ENCODE measurements at regions not wholly inside any gene's neighbourhood (a gene's known extent, or its start where the extent isn't known, plus 50 kb on each side); places are given as distances from the start of the nearest gene placed in this dataset.

DNA sequence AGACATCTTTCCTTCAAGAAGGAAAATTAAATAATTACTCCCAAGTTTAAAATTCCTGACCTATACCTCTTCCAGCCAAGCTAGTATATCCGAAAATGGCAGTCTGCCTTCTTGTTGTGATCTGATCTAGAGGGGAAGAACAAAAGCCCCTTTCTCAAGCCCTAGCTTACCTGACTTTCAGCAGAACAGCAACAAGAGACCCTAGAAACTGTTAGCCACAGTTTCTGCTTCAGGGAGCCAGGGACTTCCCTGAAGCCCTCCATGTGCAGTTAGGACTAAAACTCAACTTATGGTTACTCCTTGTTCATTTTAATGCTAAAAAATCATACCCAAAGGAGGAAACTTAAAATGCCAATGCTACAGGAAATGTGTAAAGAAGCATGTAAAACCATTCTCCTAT is 366.7 kb upstream of the CTNND2 start:
- H2AFZ ChIP-seq: peak overlapping the region; percentile 74; the same call in 1 of the 2 replicates
- H3K27ac Mint-ChIP-seq: no peak overlapping the region

More for the DNA sequence above, 366.7 kb upstream of the CTNND2 start:
- Histone ChIP-seq H3K4me3 (no peak overlapping the region), H3K9me2 (ENCODE audit: insufficient read depth) (no peaks in the 10 kb centered on the region), H3K4me2 (no peak overlapping the region), H3K36me3 (ENCODE audit: insufficient read depth) (no peaks in the 10 kb centered on the region), H3K27me3 (ENCODE audit: insufficient read depth) (no peaks in the 10 kb centered on the region), H3F3A (replicated peaks; ENCODE audit: low read depth) (no peaks in the 10 kb centered on the region), H4K20me1 (replicated peaks; ENCODE audit: insufficient read depth) (no peaks in the 10 kb centered on the region), H3K27ac (ENCODE audit: low read depth) (0 out of 2 replicates have a peak overlapping the region, but pooled peaks have one; percentile 5), H3K79me2 (replicated peaks; ENCODE audit: insufficient read depth) (no peaks in the 10 kb centered on the region), H3K4me1 (ENCODE audit: insufficient read depth) (no peaks in the 10 kb centered on the region)
- TF ChIP-seq, protein P1, sequence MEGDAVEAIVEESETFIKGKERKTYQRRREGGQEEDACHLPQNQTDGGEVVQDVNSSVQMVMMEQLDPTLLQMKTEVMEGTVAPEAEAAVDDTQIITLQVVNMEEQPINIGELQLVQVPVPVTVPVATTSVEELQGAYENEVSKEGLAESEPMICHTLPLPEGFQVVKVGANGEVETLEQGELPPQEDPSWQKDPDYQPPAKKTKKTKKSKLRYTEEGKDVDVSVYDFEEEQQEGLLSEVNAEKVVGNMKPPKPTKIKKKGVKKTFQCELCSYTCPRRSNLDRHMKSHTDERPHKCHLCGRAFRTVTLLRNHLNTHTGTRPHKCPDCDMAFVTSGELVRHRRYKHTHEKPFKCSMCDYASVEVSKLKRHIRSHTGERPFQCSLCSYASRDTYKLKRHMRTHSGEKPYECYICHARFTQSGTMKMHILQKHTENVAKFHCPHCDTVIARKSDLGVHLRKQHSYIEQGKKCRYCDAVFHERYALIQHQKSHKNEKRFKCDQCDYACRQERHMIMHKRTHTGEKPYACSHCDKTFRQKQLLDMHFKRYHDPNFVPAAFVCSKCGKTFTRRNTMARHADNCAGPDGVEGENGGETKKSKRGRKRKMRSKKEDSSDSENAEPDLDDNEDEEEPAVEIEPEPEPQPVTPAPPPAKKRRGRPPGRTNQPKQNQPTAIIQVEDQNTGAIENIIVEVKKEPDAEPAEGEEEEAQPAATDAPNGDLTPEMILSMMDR (conservative IDR thresholded peaks at IDR 0.05; ENCODE audit: low read depth in 2 of 2): no peak
- no peak for TF ChIP-seq POLR2AphosphoS5 (IDR thresholded peaks at IDR 0.05; ENCODE audit: low read depth)
- TF ChIP-seq NANOG (IDR thresholded peaks at IDR 0.05; ENCODE audit: borderline replicate concordance): no peak
- TF ChIP-seq ZNF462 (CRISPR knock-in tag; IDR thresholded peaks at IDR 0.05): no peak
- TF ChIP-seq, protein P2, sequence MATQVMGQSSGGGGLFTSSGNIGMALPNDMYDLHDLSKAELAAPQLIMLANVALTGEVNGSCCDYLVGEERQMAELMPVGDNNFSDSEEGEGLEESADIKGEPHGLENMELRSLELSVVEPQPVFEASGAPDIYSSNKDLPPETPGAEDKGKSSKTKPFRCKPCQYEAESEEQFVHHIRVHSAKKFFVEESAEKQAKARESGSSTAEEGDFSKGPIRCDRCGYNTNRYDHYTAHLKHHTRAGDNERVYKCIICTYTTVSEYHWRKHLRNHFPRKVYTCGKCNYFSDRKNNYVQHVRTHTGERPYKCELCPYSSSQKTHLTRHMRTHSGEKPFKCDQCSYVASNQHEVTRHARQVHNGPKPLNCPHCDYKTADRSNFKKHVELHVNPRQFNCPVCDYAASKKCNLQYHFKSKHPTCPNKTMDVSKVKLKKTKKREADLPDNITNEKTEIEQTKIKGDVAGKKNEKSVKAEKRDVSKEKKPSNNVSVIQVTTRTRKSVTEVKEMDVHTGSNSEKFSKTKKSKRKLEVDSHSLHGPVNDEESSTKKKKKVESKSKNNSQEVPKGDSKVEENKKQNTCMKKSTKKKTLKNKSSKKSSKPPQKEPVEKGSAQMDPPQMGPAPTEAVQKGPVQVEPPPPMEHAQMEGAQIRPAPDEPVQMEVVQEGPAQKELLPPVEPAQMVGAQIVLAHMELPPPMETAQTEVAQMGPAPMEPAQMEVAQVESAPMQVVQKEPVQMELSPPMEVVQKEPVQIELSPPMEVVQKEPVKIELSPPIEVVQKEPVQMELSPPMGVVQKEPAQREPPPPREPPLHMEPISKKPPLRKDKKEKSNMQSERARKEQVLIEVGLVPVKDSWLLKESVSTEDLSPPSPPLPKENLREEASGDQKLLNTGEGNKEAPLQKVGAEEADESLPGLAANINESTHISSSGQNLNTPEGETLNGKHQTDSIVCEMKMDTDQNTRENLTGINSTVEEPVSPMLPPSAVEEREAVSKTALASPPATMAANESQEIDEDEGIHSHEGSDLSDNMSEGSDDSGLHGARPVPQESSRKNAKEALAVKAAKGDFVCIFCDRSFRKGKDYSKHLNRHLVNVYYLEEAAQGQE (IDR thresholded peaks at IDR 0.05; ENCODE audit: unreplicated experiment): no peak
- no peak for TF ChIP-seq EZH2 (IDR thresholded peaks at IDR 0.05; ENCODE audit: low read depth, unreplicated experiment)
- TF ChIP-seq ZNF114 (CRISPR knock-in tag; IDR thresholded peaks at IDR 0.05): no peak
- TF ChIP-seq JUNB (IDR thresholded peaks at IDR 0.05; ENCODE audit: unreplicated experiment): no peak
- no peak for TF ChIP-seq ZNF331 (CRISPR knock-in tag; IDR thresholded peaks at IDR 0.05; ENCODE audit: low read depth)
- TF ChIP-seq EZH2phosphoT487 (IDR thresholded peaks at IDR 0.05; ENCODE audit: unreplicated experiment): no peak
- TF ChIP-seq CREB1 (CRISPR knock-in tag; IDR thresholded peaks at IDR 0.05; ENCODE audit: low read depth): no peak
- no peak for TF ChIP-seq ETS1 (IDR thresholded peaks at IDR 0.05)
- TF ChIP-seq STAT1 (IDR thresholded peaks at IDR 0.05; ENCODE audit: unreplicated experiment): no peak
- H3K36me3 Mint-ChIP-seq (ENCODE audit: low read depth): no peaks in the 10 kb centered on the region
- no peaks in the 10 kb centered on the region for H3K27me3 Mint-ChIP-seq (ENCODE audit: insufficient read depth, low read depth, poor library complexity)
- DNase-seq (ENCODE audit: low spot score) (peak; percentile 5), ATAC-seq (no peak)
- no peaks in the 10 kb centered on the region for H3K9me3 Mint-ChIP-seq
- H3K4me3 Mint-ChIP-seq: no peak overlapping the region
- peaks cover 7% of the 10 kb centered on the region for H3K4me1 Mint-ChIP-seq

All from GM23338 (cell line).